GM23248 (cell line): ENCODE measurements at regions not wholly inside any gene's neighbourhood (a gene's known extent, or its start where the extent isn't known, plus 50 kb on each side); places are given as distances from the start of the nearest gene placed in this dataset.

Source experiments
- EZH2 ChIP-seq: fragments of 200-600 bp; sonication (generic); IDR thresholded peaks from 2 replicates; pipeline ENCODE4 v1.6.1; 2018; ENCODE audit warnings: antibody characterized with exemption, mild to moderate bottlenecking; ENCODE audit not compliant: insufficient read depth, poor library complexity, severe bottlenecking
- EZH2phosphoT487 ChIP-seq: fragments of 200-600 bp; sonication (generic); IDR thresholded peaks from 2 replicates; pipeline ENCODE4 v1.6.1; 2018; ENCODE audit warnings: antibody characterized with exemption, moderate library complexity, mild to moderate bottlenecking, low read depth; ENCODE audit not compliant: insufficient read depth

GRCh38 chr2:147365622-147366021 is 479.2 kb upstream of the ACVR2A start:
- TF ChIP-seq EZH2phosphoT487 (no peak), EZH2 (no peak)
